ENCODE measurements at regions not wholly inside any gene's neighbourhood (a gene's known extent, or its start where the extent isn't known, plus 50 kb on each side); places are given as distances from the start of the nearest gene placed in this dataset.

DNA sequence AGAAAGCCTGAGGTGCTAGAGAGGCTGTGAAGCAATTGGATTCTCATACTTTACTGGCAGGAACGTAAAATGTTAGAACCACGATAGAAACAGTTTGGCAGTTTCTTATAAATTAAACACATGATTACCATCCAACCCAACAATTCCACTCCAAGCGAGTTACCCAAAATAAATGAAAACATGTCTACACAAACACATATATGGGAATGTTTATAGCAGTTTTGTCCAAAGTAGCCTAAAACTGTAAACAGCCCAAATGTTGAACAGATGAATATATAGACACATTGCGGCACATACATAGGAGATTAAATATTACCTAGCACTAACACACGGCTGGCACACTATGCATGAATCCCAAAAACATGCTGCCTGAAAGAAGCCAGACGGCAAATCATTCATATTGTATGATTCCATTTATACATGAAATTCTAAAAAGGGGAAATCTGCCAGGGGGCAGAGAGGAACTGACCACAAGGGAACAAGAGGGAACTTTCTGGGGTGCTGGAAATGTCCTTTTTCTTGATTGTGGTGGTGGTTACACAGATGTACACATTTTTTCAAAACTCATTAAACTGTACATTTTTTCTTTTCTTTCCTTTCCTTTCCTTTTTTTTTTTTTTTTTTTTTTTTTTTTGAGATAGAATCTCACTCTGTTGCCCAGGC lies 50.4 kb upstream of the SLC25A4 start:
- H3K27ac ChIP-seq (ENCODE audit: low read depth in 2 of 2, low read length in 2 of 2), result no peak overlapping the region
- no peaks in the 10 kb centered on the region for H3K36me3 ChIP-seq (ENCODE audit: control insufficient read depth in 2 of 3, insufficient read depth in 3 of 3, low read length in 3 of 3)
- peaks cover 0 to 2% (median 0%) of the 10 kb centered on the region in 3 donors for H3K4me1 ChIP-seq (ENCODE audit: control insufficient read depth in 2 of 3, insufficient read depth in 2 of 3, low read depth in 1 of 3, low read length in 3 of 3)
- no peaks in the 10 kb centered on the region for H3K9me3 ChIP-seq (ENCODE audit: control insufficient read depth in 2 of 3, insufficient read depth in 1 of 3, low read length in 3 of 3)
- no peak overlapping the region for H3K4me3 ChIP-seq (ENCODE audit: low read length in 3 of 3)
- no peak for DNase-seq
- H3K27me3 ChIP-seq (ENCODE audit: control insufficient read depth, insufficient read depth, low read length), result no peaks in the 10 kb centered on the region
- FAIRE-seq, result no peak
- intact Hi-C loops (cut with DNase I), result no loop called here
- TF ChIP-seq, protein P1, sequence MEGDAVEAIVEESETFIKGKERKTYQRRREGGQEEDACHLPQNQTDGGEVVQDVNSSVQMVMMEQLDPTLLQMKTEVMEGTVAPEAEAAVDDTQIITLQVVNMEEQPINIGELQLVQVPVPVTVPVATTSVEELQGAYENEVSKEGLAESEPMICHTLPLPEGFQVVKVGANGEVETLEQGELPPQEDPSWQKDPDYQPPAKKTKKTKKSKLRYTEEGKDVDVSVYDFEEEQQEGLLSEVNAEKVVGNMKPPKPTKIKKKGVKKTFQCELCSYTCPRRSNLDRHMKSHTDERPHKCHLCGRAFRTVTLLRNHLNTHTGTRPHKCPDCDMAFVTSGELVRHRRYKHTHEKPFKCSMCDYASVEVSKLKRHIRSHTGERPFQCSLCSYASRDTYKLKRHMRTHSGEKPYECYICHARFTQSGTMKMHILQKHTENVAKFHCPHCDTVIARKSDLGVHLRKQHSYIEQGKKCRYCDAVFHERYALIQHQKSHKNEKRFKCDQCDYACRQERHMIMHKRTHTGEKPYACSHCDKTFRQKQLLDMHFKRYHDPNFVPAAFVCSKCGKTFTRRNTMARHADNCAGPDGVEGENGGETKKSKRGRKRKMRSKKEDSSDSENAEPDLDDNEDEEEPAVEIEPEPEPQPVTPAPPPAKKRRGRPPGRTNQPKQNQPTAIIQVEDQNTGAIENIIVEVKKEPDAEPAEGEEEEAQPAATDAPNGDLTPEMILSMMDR (IDR thresholded peaks at IDR 0.05; ENCODE audit: borderline replicate concordance, extremely low read depth, insufficient read depth), result no peak
- no peak overlapping the region for H3K9ac ChIP-seq (ENCODE audit: low read length in 3 of 3)

Data from kidney (tissue), 13 donors.